ENCODE measurements at regions not wholly inside any gene's neighbourhood (a gene's known extent, or its start where the extent isn't known, plus 50 kb on each side); places are given as distances from the start of the nearest gene placed in this dataset.

DNA sequence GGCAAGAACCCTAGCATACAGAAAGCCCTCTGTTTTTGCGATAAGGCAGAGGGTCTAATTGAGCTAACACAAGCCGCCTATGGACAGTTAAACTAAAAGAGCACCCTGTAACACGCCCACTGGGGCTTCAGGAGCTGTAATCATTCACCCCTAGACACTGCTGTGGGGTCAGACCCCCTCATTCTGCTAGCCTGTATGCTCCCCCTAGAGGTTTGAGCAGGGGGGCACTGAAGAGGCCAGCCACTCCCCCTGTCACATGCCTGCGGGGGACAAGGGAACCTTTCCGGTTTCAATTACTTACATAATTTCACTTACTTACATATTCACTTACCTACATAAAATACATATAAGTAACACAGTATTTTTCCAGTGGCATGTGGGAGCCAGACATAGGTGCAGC lies 469.5 kb upstream of the FAM241A start:
- Mint-ChIP-seq H3K36me3 (ENCODE audit: low read depth) (no peaks in the 10 kb centered on the region), H3K4me3 (no peak overlapping the region), H3K9me3 (no peaks in the 10 kb centered on the region), H3K27me3 (ENCODE audit: low read depth) (no peaks in the 10 kb centered on the region), H3K4me1 (peaks cover 8% of the 10 kb centered on the region), H3K27ac (no peak overlapping the region)
- TF ChIP-seq, protein P1, sequence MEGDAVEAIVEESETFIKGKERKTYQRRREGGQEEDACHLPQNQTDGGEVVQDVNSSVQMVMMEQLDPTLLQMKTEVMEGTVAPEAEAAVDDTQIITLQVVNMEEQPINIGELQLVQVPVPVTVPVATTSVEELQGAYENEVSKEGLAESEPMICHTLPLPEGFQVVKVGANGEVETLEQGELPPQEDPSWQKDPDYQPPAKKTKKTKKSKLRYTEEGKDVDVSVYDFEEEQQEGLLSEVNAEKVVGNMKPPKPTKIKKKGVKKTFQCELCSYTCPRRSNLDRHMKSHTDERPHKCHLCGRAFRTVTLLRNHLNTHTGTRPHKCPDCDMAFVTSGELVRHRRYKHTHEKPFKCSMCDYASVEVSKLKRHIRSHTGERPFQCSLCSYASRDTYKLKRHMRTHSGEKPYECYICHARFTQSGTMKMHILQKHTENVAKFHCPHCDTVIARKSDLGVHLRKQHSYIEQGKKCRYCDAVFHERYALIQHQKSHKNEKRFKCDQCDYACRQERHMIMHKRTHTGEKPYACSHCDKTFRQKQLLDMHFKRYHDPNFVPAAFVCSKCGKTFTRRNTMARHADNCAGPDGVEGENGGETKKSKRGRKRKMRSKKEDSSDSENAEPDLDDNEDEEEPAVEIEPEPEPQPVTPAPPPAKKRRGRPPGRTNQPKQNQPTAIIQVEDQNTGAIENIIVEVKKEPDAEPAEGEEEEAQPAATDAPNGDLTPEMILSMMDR (IDR thresholded peaks at IDR 0.05; ENCODE audit: unreplicated experiment in 3 of 3), result no peak

DNA sequence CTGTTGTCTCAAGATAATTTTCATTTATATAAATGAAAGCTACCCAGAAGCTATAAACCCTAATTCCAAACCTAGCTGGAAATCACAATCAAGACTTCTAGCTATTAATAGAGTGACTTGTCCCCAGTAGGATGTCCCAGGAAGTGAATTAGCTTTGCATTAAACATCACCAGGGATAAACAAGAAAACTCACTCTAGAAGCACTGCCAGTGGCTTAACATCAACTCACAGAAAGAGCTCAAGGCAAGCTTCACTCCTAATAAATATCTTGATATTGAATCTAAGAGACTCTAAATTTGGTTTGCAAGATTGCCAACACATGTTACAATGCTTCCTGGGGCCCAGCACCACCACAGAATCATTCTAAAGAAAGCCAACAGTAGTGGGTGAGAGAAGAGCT lies 468.7 kb upstream of the FAM241A start:
- TF ChIP-seq, protein P1 (IDR thresholded peaks at IDR 0.05; ENCODE audit: unreplicated experiment in 3 of 3), result no peak
- no peak overlapping the region for H3K4me3 Mint-ChIP-seq
- H3K36me3 Mint-ChIP-seq (ENCODE audit: low read depth), result no peaks in the 10 kb centered on the region
- peaks cover 8% of the 10 kb centered on the region for H3K4me1 Mint-ChIP-seq
- no peaks in the 10 kb centered on the region for H3K9me3 Mint-ChIP-seq
- no peaks in the 10 kb centered on the region for H3K27me3 Mint-ChIP-seq (ENCODE audit: low read depth)
- H3K27ac Mint-ChIP-seq, result peak overlapping the region in 2 of 3 experiments; percentile 3 to 12

DNA sequence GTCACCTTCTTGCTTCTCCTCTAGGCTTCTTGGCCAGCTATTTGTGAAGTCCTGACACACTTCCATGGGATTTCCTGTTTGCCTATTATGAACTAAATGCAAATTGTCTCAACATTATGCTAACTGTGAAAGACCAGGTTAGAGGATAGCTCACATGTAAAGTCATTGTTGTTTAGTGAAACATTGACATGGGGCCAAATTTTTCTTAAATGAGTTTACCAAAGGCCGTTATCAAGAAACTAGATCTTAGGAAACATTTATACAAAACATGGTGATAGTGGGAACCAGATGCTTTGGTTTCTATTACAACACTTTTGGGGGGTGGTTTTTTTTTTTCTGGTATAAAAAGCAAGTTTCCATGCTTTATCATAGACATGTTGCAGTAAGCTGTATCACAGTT lies 466.8 kb upstream of the FAM241A start:
- peaks cover 8% of the 10 kb centered on the region for H3K4me1 Mint-ChIP-seq
- TF ChIP-seq, protein P1 (IDR thresholded peaks at IDR 0.05; ENCODE audit: unreplicated experiment in 3 of 3), result no peak
- peak overlapping the region in 2 of 3 experiments; percentile 8 to 28 for H3K27ac Mint-ChIP-seq
- no peaks in the 10 kb centered on the region for H3K36me3 Mint-ChIP-seq (ENCODE audit: low read depth)
- H3K4me3 Mint-ChIP-seq, result no peak overlapping the region
- no peaks in the 10 kb centered on the region for H3K27me3 Mint-ChIP-seq (ENCODE audit: low read depth)
- H3K9me3 Mint-ChIP-seq, result no peaks in the 10 kb centered on the region

GRCh38 chr4:111678908-111679307 lies 466.3 kb upstream of the FAM241A start:
- Mint-ChIP-seq H3K9me3 (no peaks in the 10 kb centered on the region), H3K36me3 (ENCODE audit: low read depth) (no peaks in the 10 kb centered on the region), H3K4me3 (no peak overlapping the region), H3K4me1 (peaks cover 8% of the 10 kb centered on the region), H3K27ac (peak overlapping the region in 1 of 3 experiments; percentile 1), H3K27me3 (ENCODE audit: low read depth) (no peaks in the 10 kb centered on the region)
- TF ChIP-seq, protein P1 (IDR thresholded peaks at IDR 0.05; ENCODE audit: unreplicated experiment in 3 of 3), result no peak

- Mint-ChIP-seq H3K4me1 (peaks cover 8% of the 10 kb centered on the region), H3K4me3 (no peak overlapping the region), H3K27ac (no peak overlapping the region), H3K36me3 (ENCODE audit: low read depth) (no peaks in the 10 kb centered on the region), H3K27me3 (ENCODE audit: low read depth) (no peaks in the 10 kb centered on the region), H3K9me3 (no peaks in the 10 kb centered on the region)
- TF ChIP-seq, protein P1 (IDR thresholded peaks at IDR 0.05; ENCODE audit: unreplicated experiment in 3 of 3), result no peak
Measured at GRCh38 chr4:111681270-111681669, 464.0 kb upstream of the FAM241A start.

- H3K9me3 Mint-ChIP-seq, result no peaks in the 10 kb centered on the region
- H3K4me1 Mint-ChIP-seq, result peaks cover 6% of the 10 kb centered on the region
- H3K4me3 Mint-ChIP-seq, result no peak overlapping the region
- H3K36me3 Mint-ChIP-seq (ENCODE audit: low read depth), result no peaks in the 10 kb centered on the region
- TF ChIP-seq, protein P1 (IDR thresholded peaks at IDR 0.05; ENCODE audit: unreplicated experiment in 3 of 3), result no peak
- no peaks in the 10 kb centered on the region for H3K27me3 Mint-ChIP-seq (ENCODE audit: low read depth)
- no peak overlapping the region for H3K27ac Mint-ChIP-seq
Measured at GRCh38 chr4:111681751-111682150, 463.5 kb upstream of the FAM241A start.
